ELR (cell line): ENCODE measurements at regions not wholly inside any gene's neighbourhood (a gene's known extent, or its start where the extent isn't known, plus 50 kb on each side); places are given as distances from the start of the nearest gene placed in this dataset.

Experiments used
- DNase-seq: peaks from one replicate; pipeline ENCODE4 v3.0.0-alpha.2; 2015; ENCODE audit warnings: low read depth

DNA sequence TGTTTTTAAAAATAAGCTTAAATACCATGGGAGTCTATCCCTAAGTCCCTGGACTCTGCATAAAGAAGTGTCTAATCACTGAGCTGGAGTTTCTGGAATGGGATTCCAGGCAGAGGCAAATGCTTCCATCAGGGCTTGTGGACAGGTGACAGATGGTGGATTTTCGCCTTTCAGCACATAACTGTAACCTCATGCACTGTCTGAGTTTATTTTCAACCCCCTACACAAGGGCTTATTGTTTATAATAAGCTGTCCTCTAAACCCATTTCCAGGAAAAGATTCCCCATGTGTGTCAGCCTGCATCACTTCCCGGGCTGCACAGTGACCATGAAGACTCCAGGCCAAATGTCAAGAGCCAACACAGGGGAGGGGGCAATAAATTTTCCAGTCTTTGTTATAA lies 264.0 kb downstream of the PIK3R1 start:
- DNase-seq, result no peak

DNA sequence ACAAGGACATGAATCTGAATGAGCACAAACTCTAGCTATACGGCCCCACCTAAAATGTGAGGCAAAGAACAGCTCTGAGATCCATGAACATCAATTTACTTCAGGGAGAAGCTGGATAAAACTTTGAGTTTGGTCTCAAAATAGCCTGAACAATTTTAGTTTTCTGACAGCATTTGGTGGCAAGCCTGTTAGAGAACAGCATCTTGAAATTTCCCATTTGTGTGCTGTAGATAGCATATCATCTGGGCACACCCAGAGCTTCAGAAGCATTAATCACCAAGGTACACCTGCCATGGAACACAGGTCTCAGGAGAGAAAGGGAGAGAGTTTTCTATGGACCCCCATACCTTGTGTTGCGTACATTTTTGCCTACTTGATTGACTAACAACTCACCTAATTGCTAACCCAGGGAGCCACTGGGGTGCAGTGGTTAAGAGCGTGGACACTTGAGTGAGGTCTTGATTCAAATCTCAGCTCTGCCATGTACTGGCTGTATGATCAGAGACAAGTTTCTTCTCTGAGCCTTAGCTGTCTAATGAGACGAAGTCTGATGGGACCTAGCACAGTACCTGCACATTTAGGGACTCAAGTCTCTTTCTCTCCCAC lies 264.9 kb downstream of the PIK3R1 start:
- DNase-seq, result no peak

DNA sequence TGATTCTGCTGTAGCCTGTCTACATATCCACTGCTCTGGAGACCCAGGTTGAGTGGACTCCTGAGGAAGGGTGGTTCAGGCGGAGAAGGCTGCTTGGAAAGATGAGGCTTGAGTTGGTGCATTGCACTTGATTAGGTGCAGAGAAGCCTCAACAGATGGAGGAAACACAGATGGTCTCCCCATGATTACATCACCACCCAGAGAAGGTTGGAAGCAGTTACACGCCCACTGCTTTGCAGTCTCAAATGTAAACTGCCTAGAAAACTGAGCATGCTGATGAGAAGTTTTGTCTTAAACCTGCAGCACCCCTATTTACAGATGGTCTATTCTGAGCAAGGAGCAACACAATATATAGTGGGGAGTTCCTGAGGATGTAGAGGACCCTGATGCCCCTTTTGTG lies 266.6 kb downstream of the PIK3R1 start:
- DNase-seq, result no peak

DNA sequence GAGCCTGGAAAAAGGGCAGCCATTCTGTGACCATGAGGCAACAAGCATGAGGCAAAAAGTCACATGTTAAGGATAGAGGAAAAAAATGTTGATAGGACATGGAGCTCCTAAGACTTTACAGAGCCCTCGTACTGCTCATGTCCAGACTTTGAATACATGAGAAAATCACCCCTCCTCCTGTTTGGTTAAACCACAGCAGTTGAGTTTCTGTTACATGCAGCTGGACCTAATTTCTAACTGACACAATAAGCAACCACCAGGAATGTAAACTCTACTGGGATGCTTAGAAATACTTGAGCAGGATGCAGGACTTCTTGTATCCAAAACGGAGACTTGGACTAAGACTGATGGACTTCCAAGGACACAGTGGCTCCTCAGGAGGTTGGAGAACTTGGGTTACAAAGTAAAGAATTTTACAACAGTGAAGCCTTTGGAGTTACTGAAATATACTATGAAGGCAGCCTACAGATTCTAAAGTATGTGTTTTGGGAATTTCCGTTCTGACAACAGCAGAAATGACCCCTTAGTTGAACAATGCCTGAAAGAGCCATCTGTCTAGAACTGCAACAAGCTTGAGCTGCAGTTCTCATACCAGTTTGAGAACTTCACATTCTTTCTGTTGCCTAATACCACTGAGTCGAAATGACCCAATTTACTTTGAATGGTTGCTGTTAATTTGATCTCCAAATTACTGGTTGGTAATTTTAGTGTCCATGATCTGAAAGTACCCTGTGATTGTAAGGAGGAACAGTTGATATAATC lies 268.9 kb downstream of the PIK3R1 start:
- no peak for DNase-seq

DNA sequence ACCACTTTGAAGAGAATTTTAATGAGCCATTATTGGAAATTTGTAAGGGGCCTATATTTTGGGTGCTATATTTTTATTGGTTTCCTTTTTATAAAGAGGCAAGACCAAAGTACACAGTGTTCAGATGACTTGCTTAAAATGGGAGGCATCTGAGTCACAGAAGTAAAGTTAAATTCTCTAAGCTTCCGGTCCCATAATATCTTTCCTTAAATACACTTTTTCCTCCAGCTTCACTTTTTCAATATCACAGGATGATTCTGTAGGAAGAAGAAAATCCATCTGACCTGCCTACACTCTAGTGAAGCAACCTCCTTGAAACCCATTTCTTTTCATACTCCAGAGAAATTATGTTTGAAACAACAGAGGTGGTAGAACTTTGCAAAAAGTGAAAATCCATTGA lies 274.0 kb downstream of the PIK3R1 start:
- DNase-seq, result no peak

DNA sequence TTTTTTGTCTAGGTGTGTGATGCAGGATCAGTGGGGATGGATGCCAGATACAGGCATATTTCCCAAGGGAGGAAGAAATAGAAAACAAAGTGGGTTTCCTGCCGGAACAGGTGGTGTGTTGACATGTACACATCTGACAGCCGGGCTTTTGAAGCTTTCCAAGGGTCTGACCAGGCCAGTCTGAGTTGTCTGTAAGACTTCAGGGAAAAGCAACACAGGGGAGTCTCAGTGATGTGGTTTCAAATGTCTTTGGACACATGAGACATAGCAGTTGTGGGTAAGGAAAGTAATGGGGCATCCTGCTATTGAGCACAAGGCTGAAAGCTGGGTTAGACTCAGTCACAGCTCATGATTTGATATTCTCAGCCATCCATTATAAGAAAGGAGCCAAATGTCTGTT lies 274.9 kb downstream of the PIK3R1 start:
- no peak for DNase-seq

DNA sequence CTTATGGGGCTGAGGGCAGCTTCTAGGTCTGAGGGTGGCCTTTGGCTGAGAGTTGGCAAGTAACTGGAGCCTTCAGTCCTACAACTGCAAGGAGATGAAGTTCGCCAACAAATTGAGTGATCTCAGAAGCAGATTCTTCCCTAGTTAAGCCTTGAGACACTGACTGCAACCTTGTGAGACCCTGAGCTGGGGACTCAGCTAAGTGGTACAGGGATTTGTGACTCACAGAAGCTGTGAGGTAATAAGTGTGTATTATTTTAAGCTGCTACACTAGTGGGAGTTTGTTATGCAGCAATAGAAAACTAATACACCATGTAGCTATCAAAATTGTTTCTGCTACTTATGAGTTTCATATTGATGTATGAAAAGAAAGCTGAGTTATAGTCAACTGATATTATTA lies 279.2 kb downstream of the PIK3R1 start:
- no peak for DNase-seq

DNA sequence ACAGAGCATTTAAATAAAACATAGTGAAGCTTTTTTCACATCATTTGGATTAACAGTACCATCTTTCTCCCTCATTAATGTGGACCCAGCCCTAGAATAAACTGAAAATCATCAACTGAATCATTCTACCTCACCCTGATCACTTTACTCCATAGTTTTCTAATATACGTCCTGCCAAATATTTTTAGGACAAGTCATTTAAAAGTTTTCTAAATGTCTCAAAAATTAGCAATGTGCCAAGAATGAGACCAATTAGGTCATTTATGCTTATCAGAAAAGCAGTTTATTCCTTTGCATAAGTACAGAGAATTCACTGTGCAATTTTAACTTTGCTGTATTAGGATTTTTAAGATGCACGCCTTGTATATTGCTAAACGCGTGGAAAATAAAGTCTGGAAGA lies 284.4 kb downstream of the PIK3R1 start:
- peak; percentile 63 for DNase-seq

DNA sequence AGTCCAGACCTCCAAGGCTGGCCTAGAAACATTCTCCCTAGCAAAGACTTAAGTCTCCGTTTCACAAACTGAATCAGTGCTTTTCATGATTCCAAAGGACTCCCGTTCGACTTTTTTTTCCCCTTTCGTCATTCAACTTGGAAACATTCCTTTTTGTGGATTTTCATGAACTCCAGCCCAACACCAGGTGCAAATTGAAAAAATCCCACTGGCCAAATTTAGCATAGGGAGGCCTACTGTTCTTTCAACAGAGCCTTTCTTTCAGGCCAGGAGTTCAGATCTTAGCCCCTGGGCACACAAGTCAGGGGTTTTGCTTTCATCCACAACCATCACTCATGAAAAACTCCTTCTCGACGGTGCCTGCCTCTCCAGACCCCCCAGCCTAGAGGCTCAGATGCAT lies 285.3 kb downstream of the PIK3R1 start:
- no peak for DNase-seq

DNA sequence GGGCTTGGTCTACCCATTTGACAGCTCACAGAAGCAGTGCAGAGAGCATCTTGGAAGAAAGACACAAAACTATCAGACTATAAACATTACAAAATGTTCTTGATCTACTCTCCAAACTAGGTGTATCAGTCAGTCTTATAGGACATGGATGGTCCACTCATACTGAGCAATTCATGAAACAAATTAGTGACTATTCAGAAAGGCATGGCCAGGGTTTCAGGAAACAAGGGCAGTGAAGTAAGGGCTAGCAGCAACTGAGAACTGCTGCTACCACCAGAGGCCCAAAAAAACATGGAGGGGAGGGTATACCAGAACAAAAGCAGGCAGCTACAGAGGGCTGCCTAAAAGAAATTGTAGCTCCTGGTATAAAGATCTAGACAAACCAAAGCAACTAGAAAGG lies 287.0 kb downstream of the PIK3R1 start:
- DNase-seq, result peak; percentile 16

DNA sequence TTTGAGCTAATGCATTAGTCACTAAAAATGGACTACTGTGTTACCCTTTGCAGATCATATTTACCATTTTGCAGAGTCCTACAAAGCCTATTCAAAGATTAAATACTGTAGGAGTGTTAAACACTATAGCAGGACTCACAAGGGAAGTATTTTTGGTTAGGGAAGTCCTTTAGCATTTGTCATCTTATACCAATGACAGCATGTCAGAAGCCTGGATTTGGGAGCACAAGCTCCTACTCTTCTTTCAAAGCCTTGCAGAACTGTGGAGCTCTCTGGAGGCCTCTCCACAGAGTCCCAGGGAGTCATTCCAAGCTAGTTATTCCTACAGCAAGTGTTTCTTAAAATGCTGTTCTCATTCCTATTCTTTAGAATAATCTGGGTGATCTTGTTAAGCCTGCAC lies 288.8 kb downstream of the PIK3R1 start:
- peak; percentile 17 for DNase-seq

DNA sequence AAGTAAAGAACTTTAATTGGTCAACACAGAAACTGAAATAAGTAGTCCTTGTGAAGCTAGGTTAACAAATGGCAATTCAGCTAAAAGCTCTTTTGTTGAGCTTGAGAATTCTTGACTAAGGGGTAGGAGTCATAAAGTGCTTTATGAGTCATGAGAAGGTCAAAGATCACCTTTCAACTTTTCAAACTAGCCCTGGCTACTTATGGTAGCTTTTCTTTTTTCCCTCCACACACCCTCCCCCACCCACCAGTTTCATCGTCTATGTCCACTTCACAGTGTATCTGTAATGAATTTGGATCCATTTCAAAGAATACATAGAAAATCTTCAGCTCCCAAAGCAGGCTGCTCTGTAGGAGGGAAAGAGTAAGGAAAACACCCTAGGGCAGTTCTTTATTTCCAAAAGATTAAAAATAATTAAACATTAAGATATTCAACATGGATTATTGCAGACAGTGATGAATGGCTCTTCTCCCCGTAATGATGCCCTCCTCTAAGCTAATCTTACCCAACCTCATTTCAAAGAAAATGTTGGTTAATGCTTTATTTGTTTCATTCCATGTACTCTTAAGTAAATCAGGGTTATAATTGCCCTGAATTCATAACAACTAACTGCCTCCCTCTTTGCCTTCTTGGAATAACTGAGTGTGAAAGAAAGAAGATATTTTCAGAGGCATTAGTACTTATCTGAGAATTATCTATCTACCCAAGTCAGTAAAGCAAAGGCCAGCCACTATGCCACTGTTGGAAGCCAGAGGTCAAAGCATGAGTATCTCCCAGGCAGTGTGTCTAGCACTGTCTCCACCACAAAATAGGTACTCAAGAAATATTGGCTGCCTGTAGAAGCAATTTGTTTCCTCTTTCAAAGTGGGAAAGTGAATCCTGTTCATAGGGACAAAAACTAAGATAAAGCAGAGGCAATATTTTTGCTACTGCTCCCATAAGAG lies 290.6 kb downstream of the PIK3R1 start:
- DNase-seq, result peak; percentile 51

DNA sequence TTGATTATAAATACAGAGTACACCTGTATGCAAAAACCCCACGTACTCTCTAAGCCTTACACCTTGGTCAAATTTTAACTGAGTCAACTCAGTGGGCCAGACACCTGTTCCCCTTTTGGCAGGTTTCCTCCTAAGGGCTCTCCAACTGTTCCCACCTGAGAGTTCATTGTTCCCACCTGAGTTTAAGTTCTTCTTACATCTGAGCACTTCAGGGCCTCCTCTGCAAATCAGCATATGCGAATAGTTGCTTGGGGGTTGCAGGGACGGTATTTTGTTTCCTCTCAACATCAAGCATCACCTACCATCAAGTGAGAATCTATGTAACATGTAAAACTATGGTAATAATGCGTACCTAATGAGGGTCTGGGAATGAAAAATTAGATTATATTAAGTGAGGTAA lies 300.0 kb downstream of the PIK3R1 start:
- DNase-seq, result no peak

DNA sequence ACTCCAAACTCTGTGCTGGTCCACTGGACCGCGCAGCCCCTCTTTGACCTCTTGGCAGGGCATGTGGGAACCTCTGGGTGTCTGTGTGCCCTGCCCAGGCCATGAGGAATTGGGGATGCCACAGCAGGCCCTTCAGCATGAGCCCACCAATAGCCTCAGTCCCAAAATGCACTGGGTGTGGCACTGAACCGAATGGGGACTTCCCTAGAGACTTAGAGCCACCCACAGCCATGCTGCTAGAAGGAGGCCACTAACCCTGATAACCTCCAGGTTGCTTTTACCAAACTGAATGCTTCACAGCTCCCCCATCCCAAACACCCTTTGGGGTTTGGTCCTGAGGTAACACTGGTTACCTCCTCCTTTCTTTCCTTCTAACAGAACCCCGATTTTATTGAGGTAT lies 302.7 kb downstream of the PIK3R1 start:
- no peak for DNase-seq

DNA sequence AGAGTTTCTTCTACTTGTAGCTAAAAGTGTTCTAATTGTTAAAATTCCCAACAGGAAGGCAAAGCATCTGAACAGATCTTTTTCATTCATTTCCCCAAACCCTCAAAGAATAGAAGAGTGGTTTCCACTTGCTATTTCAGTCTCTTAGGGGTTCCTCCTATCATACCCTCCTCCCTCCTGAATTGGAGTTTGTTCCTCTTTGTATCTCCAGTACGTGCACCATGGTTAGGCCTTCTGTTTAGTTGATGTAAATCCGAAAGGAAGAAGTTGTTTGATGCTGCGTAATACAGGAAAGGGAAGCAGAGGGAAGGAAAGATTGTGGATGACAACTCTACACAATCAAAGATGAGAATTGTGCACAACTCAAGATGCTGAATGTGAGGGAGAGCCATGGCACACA lies 303.6 kb downstream of the PIK3R1 start:
- no peak for DNase-seq

DNA sequence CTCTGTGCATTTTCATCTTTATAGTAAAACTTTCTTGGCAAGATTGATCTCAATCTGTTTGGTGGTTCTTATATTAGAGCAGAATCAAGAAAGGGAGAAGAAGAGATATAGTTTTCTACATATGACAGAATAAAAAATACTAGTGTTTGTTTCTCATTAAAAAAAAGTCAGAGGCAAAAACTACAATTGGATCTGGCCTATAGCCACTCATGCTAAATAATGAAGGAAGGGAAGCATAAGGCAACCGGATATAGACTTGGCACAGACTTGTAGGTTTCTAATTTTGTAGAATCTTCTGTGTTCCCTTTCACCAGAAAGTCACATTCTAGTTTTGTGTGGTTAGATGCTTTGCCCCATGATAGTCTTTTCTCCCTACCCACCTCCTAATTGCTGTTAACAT lies 306.2 kb downstream of the PIK3R1 start:
- no peak for DNase-seq

DNA sequence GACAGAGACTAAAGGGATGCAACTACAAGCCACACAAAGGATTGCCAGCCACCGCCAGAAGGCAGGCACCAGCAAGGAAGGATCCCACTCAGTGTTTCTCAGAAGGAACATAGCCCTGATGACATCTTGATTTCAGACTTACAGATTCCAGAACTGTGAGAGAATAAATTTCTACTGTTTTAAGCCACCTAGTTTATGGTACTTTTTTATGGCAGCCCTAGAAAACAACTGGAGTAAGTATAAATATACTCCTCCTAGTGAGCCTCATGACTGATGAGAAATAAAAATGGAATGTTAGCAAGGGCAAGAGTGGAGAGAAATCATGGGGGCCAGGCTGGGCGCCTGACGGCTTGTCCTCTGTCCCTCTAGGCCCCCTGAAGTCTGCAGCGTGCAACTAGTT lies 307.3 kb downstream of the PIK3R1 start:
- DNase-seq, result peak; percentile 16

DNA sequence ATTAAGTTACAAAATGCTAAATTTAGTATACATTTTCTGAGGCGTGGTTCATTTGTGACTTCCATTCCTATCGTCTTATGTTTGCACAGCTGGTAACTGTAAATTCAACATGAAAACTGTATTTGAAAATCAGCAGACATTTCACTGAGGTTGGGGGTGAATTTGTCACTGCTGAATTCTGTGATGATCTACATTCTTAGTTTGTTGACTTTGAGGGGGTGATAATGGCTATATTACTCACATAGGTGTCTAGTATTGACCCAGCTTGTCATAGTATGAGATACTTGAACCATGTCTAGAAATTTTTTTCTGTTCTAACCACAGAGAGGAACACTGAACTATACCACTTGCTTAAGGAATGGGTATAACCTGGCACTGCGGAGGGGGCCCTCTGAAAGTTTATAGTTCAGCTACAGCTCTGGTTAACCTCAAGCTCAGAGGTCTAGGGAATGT lies 313.3 kb downstream of the PIK3R1 start:
- DNase-seq, result no peak

DNA sequence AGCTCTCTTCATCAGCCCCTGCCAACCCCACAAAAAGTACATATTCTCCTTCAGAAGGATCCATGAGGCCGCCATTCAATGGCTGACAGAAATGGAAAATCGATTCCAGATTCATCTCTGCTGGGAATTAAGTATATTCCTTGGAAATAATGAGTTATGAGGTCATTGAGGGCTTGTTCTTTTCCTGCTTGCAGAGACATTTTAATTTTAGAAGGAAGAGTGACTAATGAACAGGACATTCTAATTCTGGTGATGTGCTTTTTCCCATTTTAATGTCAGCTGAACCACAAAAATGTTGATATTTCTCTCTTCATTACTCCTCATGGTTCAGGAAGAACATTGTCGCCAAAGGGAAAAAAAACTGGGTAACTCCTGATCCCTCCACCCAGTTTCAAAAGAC lies 314.0 kb downstream of the PIK3R1 start:
- peak; percentile 17 for DNase-seq

DNA sequence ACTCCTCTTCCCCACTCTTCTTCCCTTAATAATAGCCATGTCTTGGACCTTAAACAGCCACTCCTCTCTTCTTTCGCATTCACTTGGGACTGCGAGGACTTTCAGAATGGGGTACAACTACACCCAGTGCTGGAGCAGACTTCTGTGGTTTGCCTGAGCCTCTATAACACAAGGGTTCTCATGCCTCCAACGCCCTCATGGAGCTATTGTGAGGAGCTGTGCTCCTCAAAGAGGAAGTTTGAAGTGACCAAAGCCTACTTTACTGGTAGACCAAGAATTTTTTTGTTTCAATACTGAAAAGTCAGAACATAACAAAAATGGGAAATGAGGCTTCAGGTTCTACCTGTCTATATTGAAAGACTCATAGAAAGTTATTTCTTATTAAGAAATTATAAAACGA lies 316.4 kb downstream of the PIK3R1 start:
- no peak for DNase-seq

DNA sequence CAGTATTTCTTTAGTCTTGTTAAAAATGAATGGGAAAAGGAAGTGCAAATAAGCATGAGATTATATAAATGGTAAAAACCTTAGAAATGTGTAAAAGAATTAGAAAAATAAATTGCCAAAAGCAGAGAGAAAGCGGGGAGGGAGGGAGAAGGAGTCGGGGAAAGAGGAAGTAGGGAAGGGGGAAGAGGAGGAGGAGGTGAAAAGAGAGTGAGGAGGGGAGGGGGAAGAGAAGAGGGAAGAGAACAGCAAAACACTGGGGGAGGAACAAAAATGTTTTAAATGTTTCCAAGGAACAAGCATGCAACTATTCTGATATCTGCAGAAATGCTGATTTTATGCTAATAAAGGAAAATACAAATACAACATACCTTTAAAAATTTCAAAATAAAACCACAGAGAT lies 317.5 kb downstream of the PIK3R1 start:
- no peak for DNase-seq

DNA sequence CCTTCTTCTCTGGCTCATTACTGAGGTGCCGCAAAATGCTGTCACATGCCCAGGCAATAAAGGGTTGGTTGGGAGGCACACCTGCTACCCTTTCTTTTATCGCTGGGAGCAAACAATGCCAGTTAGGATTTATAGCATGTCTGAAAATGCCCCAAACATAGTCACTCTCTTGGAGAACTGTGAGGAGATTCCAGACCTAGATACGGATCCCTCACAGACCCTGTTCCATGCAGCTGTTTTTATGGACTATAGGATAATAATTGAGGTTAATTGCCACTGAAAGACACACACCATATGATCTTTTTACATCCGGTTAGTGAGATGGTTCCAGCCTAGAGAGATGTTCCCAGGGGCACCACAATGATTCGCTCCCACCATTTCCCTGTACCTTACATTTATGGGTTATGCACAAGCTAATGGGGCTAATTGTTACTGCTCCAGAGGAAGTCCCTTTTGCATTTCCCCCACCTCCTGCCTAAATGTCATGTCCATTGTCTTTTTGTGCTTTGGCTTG lies 318.1 kb downstream of the PIK3R1 start:
- no peak for DNase-seq
